Peyer's patch (tissue), 4 donors: ENCODE measurements at regions not wholly inside any gene's neighbourhood (a gene's known extent, or its start where the extent isn't known, plus 50 kb on each side); places are given as distances from the start of the nearest gene placed in this dataset.

Experiments used
- DNase-seq, 3 donors: peaks; one replicate each; pipeline ENCODE4 v3.0.0-alpha.2; 2017 to 2019
- H3K27ac ChIP-seq, 4 donors: fragments of 200-600 bp; sonication (generic); one replicate each; pipeline ENCODE4 v1.5.1; 2016 to 2019
- H3K27me3 ChIP-seq, 2 donors: fragments of 200-600 bp; sonication (generic); one replicate each; pipeline ENCODE4 v1.5.1; 2019
- H3K36me3 ChIP-seq, 3 donors: fragments of 200-600 bp; sonication (generic); one replicate each; pipeline ENCODE4 v1.5.1; 2016 to 2019
- H3K4me1 ChIP-seq, 4 donors: fragments of 200-600 bp; sonication (generic); one replicate each; pipeline ENCODE4 v1.5.1; 2016 to 2019
- H3K4me3 ChIP-seq, 4 donors: fragments of 200-600 bp; sonication (generic); 1 replicate in 3 of 4; 2 replicates in 1 of 4; pipeline ENCODE4 v1.5.1; 2016 to 2019; ENCODE audit warnings: mild to moderate bottlenecking in 1 of 4
- H3K9me3 ChIP-seq, 4 donors: fragments of 200-600 bp; sonication (generic); one replicate each; pipeline ENCODE4 v1.5.1; 2016 to 2019; ENCODE audit warnings: mild to moderate bottlenecking in 1 of 4
- POLR2A ChIP-seq, 2 donors: fragments of 450-650 bp; IDR thresholded peaks; one replicate each; pipeline ENCODE4 v1.5.1; 2017; ENCODE audit warnings: antibody characterized with exemption in 2 of 2, mild to moderate bottlenecking in 2 of 2, moderate library complexity in 2 of 2
- TF ChIP-seq, protein P1 (sequence below), 6 experiments: fragments of 450-650 bp in 4 of 6; fragments of 200-600 bp in 2 of 6; sonication (generic) in 1 of 6; IDR thresholded peaks; one replicate each; pipeline ENCODE4 v1.5.1; 2017 to 2019; ENCODE audit warnings: antibody characterized with exemption in 6 of 6, mild to moderate bottlenecking in 3 of 6, moderate library complexity in 1 of 6

DNA sequence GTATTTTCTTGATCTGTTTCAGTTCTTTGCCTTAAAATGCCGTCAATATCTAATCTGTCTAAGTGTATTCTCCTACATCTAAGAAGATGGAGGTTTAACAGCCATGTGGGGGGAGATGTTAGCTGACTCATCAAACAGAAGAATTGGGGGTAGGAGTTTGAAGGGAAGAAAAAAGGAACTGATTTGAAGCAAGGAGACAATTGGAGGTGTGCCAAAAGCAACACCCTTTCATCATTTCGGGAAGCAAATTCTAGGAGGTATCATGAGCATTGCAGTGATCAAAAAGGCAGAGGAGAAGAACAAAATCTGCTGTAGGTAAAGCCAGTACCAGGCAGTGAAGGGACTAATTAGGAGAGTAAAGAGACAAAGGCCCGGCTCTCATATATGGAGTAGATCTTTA lies 337.3 kb upstream of the TBC1D5 start:
- Histone ChIP-seq H3K27me3 (no peaks in the 10 kb centered on the region), H3K4me3 (no peak overlapping the region), H3K9me3 (no peaks in the 10 kb centered on the region), H3K36me3 (no peaks in the 10 kb centered on the region), H3K27ac (no peak overlapping the region), H3K4me1 (no peaks in the 10 kb centered on the region)
- DNase-seq = no peak
- no peak for TF ChIP-seq POLR2A (IDR thresholded peaks at IDR 0.05)
- TF ChIP-seq, protein P1, sequence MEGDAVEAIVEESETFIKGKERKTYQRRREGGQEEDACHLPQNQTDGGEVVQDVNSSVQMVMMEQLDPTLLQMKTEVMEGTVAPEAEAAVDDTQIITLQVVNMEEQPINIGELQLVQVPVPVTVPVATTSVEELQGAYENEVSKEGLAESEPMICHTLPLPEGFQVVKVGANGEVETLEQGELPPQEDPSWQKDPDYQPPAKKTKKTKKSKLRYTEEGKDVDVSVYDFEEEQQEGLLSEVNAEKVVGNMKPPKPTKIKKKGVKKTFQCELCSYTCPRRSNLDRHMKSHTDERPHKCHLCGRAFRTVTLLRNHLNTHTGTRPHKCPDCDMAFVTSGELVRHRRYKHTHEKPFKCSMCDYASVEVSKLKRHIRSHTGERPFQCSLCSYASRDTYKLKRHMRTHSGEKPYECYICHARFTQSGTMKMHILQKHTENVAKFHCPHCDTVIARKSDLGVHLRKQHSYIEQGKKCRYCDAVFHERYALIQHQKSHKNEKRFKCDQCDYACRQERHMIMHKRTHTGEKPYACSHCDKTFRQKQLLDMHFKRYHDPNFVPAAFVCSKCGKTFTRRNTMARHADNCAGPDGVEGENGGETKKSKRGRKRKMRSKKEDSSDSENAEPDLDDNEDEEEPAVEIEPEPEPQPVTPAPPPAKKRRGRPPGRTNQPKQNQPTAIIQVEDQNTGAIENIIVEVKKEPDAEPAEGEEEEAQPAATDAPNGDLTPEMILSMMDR (IDR thresholded peaks at IDR 0.05) = no peak

- TF ChIP-seq, protein P1 (IDR thresholded peaks at IDR 0.05) = no peak
- TF ChIP-seq POLR2A (IDR thresholded peaks at IDR 0.05) = no peak
- H3K27me3 ChIP-seq = no peaks in the 10 kb centered on the region
- H3K36me3 ChIP-seq = no peaks in the 10 kb centered on the region
- no peak overlapping the region for H3K4me3 ChIP-seq
- DNase-seq = no peak
- H3K27ac ChIP-seq = no peak overlapping the region
- H3K4me1 ChIP-seq = no peaks in the 10 kb centered on the region
- no peaks in the 10 kb centered on the region for H3K9me3 ChIP-seq
Observed at GRCh38 chr3:18079062-18079461, 336.6 kb upstream of the TBC1D5 start.

DNA sequence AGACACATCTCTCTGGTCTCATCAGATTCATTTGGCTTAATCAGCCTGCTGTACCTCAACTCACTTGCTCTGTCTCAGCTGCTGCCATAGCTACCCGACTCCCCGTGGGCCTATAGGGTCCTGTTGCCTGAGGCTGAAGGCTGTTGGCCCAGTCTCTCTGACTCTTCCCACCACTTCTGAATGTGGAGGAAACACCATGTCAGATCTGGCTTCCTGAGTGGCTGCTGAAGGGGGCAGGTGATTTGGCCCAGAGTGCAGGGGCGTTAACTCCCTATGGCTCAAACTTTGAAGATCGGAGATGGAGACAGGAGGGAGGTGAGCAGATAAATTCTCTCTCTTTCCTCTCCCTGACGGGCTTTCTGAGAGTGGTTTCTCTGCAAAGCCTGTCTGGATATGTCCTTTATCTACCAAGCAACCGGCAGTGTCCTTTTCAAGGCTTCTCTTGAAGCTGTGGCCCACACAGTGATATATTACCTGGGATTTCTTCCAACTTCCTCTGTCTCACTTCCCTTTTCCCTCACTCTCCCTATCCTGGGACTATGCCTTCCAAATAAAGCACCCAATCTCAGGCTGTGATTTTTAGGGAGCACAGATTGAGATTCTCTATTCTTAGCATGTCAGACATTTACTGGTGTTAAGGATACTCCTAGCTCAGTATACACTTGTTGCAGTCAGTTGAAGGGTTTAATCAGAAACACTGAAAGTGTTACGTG lies 334.9 kb upstream of the TBC1D5 start:
- H3K4me3 ChIP-seq = no peak overlapping the region
- H3K9me3 ChIP-seq = no peaks in the 10 kb centered on the region
- H3K36me3 ChIP-seq = no peaks in the 10 kb centered on the region
- no peak overlapping the region for H3K27ac ChIP-seq
- TF ChIP-seq, protein P1 (IDR thresholded peaks at IDR 0.05) = no peak
- no peak for TF ChIP-seq POLR2A (IDR thresholded peaks at IDR 0.05)
- H3K27me3 ChIP-seq = no peaks in the 10 kb centered on the region
- DNase-seq = no peak
- H3K4me1 ChIP-seq = no peaks in the 10 kb centered on the region

GRCh38 chr3:18076301-18076700 lies 333.9 kb upstream of the TBC1D5 start:
- TF ChIP-seq, protein P1 (IDR thresholded peaks at IDR 0.05) = no peak
- no peak for TF ChIP-seq POLR2A (IDR thresholded peaks at IDR 0.05)
- Histone ChIP-seq H3K36me3 (no peaks in the 10 kb centered on the region), H3K27ac (no peak overlapping the region), H3K27me3 (no peaks in the 10 kb centered on the region), H3K4me3 (no peak overlapping the region), H3K9me3 (no peaks in the 10 kb centered on the region), H3K4me1 (no peaks in the 10 kb centered on the region)
- DNase-seq = no peak

DNA sequence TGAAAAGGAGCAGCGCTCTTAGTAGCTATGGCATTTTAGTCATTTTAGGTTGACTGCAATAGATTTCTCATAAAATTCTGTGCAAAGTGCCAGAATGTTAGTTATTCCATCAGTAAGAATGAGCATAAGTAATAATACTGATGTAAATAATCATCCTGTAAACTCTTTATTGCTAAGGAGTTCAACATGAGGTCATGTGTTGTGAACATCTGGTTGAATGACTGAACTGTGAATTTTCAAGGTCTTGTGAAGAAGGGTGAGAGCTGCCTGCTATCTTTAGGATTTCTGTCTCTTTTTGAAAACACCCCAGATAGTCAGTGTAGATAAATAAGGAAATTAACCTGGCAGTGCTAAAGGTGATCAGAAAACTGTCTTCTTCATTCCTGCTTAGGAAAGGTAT lies 333.4 kb upstream of the TBC1D5 start:
- H3K4me1 ChIP-seq = no peaks in the 10 kb centered on the region
- no peaks in the 10 kb centered on the region for H3K9me3 ChIP-seq
- no peaks in the 10 kb centered on the region for H3K27me3 ChIP-seq
- H3K36me3 ChIP-seq = no peaks in the 10 kb centered on the region
- H3K27ac ChIP-seq = no peak overlapping the region
- no peak overlapping the region for H3K4me3 ChIP-seq
- TF ChIP-seq, protein P1 (IDR thresholded peaks at IDR 0.05) = no peak
- TF ChIP-seq POLR2A (IDR thresholded peaks at IDR 0.05) = no peak
- DNase-seq = no peak

GRCh38 chr3:18071833-18072232 lies 329.4 kb upstream of the TBC1D5 start:
- no peak overlapping the region for H3K27ac ChIP-seq
- TF ChIP-seq, protein P1 (IDR thresholded peaks at IDR 0.05) = no peak
- no peak for TF ChIP-seq POLR2A (IDR thresholded peaks at IDR 0.05)
- no peak for DNase-seq
- no peaks in the 10 kb centered on the region for H3K9me3 ChIP-seq
- H3K4me3 ChIP-seq = no peak overlapping the region
- no peaks in the 10 kb centered on the region for H3K27me3 ChIP-seq
- no peaks in the 10 kb centered on the region for H3K36me3 ChIP-seq
- H3K4me1 ChIP-seq = no peaks in the 10 kb centered on the region
